ENCODE measurements at regions not wholly inside any gene's neighbourhood (a gene's known extent, or its start where the extent isn't known, plus 50 kb on each side); places are given as distances from the start of the nearest gene placed in this dataset.

DNA sequence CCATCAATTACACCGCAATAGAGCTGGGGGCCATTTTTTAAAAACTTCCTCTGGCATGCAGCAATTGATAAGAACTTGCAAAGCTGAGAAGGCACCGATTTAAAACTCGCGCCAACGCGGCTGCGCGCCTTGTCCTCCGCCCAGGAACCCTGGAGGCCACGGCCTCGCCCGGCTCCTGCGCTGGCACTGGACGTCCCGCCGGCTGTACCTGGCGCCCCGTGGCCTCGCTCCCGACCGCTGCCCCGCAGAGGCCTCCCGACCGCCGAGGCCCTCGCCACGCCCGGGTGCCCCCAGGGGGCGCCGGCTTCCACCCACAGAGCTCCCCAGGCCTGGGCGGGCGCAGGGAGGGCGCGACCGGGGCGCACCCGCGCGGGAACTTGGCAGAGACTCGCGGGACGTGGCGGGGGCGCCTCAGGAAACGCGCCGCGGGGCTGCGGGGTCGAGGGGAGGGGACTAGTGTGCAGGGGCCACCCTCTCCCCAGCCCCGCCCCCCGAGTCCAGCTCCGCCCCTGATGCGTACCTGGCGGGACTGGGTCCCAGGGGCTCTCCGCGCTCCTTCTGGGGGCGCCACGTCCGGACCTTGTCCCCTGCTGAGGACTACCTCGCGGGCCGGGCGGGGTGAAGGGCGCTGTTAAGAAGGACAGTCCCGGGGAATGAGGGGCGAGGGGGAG, 65.7 kb downstream of the TNFAIP2 start:
- TF ChIP-seq, protein P1, sequence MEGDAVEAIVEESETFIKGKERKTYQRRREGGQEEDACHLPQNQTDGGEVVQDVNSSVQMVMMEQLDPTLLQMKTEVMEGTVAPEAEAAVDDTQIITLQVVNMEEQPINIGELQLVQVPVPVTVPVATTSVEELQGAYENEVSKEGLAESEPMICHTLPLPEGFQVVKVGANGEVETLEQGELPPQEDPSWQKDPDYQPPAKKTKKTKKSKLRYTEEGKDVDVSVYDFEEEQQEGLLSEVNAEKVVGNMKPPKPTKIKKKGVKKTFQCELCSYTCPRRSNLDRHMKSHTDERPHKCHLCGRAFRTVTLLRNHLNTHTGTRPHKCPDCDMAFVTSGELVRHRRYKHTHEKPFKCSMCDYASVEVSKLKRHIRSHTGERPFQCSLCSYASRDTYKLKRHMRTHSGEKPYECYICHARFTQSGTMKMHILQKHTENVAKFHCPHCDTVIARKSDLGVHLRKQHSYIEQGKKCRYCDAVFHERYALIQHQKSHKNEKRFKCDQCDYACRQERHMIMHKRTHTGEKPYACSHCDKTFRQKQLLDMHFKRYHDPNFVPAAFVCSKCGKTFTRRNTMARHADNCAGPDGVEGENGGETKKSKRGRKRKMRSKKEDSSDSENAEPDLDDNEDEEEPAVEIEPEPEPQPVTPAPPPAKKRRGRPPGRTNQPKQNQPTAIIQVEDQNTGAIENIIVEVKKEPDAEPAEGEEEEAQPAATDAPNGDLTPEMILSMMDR (IDR thresholded peaks at IDR 0.05), result peak in 3 of 7 experiments; percentile 20 to 43 (median 27)
- TF ChIP-seq POLR2A (IDR thresholded peaks at IDR 0.05), result no peak
